K562 (cell line): ENCODE measurements at regions not wholly inside any gene's neighbourhood (a gene's known extent, or its start where the extent isn't known, plus 50 kb on each side); places are given as distances from the start of the nearest gene placed in this dataset.

Experiments
- CREB5 ChIP-seq: fragments of 250-450 bp; sonication (Bioruptor Pico); IDR thresholded peaks from 2 replicates; pipeline ENCODE4 v1.5.0; 2020; ENCODE audit warnings: mild to moderate bottlenecking
- CTCF ChIP-seq, 3 experiments: IDR thresholded peaks in 2 of 3; conservative IDR thresholded peaks in 1 of 3; 2 replicates each; pipeline ENCODE4 v1.5.1; 2011 to 2012; ENCODE audit warnings: low read length in 3 of 3, mild to moderate bottlenecking in 3 of 3, control low read depth in 2 of 3, improper control_type of control experiment in 1 of 3, inconsistent platforms in 1 of 3, low read depth in 1 of 3, mixed read lengths in 1 of 3, moderate library complexity in 1 of 3; ENCODE audit not compliant: insufficient read depth in 2 of 3
- EP300 ChIP-seq: IDR thresholded peaks from 2 replicates; pipeline ENCODE4 v1.6.1; 2012; ENCODE audit warnings: low read length, improper control_type of control experiment
- POLR2A ChIP-seq: fragments of 450-650 bp; conservative IDR thresholded peaks from 2 replicates; pipeline ENCODE4 v1.6.1; 2016

DNA sequence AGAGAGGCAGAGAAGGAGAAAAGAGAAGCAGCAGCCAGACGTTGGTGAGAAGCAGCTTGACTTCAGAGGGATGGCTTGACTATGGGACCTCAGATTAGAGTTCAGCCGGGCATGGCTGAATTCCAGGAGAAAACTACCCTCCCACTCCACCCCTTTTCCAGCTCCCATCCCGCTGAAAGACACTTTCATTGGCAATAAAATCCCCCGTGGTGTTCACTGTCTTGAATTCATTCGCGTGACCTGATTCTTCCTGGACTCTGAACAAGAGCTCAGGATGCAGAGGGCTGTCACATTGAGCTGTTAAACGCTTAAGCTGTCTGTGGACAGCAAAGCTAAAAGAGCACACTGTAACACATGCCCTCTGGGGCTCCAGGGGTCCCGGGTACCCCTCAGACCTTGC is 1575.3 kb upstream of the AGA start:
- TF ChIP-seq POLR2A (no peak), CREB5 (CRISPR knock-in tag) (no peak), EP300 (no peak), CTCF (IDR thresholded peaks at IDR 0.05 in 2 of 3, conservative IDR thresholded peaks at IDR 0.05 in 1 of 3; ENCODE audit: insufficient read depth in 2 of 3, low read depth in 1 of 3, low read length in 3 of 3) (no peak)
